SK-N-MC (cell line): ENCODE measurements at regions not wholly inside any gene's neighbourhood (a gene's known extent, or its start where the extent isn't known, plus 50 kb on each side); places are given as distances from the start of the nearest gene placed in this dataset.

Experiments used
- EZH2 ChIP-seq: fragments of 200-600 bp; sonication (generic); IDR thresholded peaks from one replicate; pipeline ENCODE4 v1.6.1; 2017; ENCODE audit warnings: antibody characterized with exemption
- POLR2AphosphoS5 ChIP-seq: IDR thresholded peaks from 2 replicates; pipeline ENCODE4 v1.6.1; 2012; ENCODE audit warnings: mild to moderate bottlenecking, low read depth, low read length, borderline replicate concordance

GRCh38 chr9:82417501-82417900 is 428.9 kb downstream of the SPATA31D1 start:
- no peak for TF ChIP-seq POLR2AphosphoS5
- no peak for TF ChIP-seq EZH2
